ENCODE measurements at regions not wholly inside any gene's neighbourhood (a gene's known extent, or its start where the extent isn't known, plus 50 kb on each side); places are given as distances from the start of the nearest gene placed in this dataset.
"Not testable (repeated sequence)": the region's sequence is repeated elsewhere in the genome, so short reads cannot be mapped to it uniquely, and the experiment has no call there.

DNA sequence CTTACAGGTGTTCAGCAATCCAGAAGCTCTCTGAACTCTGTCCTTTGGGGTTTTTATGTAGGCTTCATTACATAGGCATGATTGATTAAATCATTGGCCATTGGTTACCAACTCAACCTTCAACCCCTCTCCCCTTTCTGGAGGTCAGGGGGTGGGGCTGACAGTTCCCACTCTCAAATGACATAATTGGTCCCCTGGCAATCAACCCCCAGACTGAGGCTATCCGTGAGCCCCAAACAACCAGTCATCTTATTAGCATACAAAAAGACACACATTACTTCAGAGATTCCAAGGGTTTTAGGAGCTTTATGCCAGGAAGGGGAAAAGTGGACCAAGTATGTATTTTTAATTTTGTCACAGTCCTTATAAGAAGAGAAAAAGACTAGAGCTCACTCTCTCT is 92.1 kb downstream of the ZNF467 start:
- FAIRE-seq: no peak

- no peak for FAIRE-seq
Observed at GRCh38 chr7:149680331-149681025, 92.9 kb downstream of the ZNF467 start.

GRCh38 chr7:149674728-149675385 is 98.5 kb downstream of the ZNF467 start:
- not testable (repeated sequence) for FAIRE-seq

DNA sequence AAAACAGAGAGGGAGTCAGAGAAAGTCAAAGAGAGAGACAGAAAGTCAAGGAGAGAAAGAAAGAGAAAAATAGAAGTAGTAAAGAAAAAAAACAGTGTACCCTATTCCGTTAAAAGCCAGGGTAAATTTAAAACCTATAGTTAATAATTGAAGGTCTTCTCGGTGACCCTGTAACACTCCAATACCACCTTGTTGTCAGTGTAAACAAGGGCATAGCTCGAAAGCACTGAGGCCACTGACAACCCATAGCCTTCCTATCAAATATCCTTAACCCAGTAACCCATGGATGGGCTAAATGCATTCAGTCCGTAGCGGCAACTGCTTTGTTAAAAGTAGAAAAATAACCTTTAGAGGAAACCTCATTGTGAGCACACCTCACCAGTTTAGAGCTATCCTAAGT is 100.4 kb downstream of the ZNF467 start:
- FAIRE-seq: no peak

DNA sequence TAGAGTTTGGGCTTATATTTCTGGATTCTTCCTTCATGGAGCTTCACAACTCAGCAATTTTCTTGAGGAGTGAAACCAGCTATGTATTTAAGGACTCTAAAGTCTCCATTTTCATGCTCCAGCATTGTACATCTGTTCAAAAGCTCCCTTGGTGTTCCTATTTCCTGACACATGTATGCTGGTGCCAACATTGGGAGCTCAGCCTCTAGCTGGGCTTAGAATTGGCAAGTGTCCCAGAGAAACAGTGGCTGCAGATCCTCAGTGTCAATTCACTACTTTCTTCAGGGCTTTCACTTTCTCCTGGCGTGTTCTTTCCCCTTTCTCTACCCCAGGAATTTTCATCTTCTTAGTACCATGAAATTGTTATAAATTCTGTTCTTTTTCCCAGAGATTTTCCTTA is 103.1 kb downstream of the ZNF467 start:
- FAIRE-seq: no peak

DNA sequence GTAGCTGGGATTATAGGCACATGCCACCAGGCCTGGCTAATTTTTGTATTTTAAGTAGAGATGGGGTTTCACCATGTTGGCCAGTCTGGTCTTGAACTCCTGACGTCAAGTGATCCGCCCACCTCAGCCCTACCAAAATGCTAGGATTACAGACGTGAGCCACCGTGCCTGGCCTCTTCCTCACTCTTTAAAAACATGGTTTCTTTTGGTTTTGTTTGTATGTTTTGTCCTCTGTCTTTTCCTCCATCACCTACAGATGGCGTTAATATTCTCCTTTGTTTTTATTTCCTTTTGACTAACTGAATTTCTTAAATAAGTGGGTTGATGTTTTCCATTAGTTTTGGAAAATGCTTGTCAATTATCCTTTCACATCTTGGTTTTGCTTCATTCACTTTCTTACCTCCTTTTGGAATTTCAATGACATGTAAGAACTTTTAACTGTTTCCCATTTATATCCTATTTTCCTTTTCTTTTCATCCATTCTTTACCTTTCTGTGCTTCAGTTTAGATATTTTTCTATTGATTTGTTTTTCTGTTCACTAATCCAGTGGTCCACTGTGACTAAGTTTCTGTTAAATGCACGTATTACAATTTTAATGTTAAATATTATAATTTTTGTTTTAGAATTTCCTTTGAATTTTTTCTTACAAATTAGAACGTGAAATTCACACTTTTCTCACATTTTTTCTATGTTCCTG is 104.1 kb downstream of the ZNF467 start:
- peak; percentile 96 for FAIRE-seq

DNA sequence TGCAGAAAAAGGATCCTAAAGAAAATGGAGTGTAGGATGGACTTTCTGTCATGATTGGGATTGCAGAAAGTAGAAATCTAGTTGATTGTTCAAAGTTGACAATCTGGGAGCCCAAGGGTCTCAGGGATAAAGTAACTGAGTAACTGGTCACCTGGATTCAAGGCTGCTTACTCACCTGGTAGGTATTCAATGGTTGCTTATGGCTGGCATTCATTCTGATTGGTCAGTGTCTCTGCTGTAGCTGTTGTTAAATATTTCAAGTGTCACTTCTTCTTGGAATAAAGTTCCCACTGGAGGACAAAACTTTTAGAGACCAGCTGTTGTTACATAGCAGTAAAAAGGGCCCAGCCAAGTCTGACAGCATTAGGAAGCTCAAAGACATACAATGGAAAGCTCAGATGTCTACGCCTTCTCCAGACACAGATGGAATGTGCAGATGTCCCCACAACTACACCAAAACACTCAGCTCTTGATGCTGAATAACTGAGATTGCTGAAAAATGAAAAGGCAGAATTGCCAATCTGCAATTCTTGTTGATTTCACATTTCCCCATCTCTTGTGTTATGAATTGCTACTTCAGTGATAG is 106.9 kb downstream of the ZNF467 start:
- FAIRE-seq: no peak

DNA sequence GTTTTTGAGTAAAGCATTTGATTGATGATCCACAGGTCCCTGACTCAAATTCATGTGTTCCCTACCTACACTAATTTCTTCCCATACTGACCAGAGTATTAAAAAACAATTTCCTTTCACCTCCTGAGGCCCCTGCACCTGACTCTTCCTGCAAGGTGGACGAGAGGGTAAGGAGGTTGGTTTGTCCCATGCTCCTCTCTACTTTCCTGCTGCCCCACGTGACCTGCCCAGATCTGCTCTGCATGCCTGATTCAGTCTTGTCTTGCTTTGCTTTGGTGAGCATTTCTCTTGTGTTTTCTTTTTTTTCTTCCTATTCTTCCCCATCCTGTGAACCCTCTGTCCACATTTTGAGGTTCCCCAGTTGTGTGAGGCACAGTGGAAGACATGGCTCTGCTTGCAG is 107.8 kb downstream of the ZNF467 start:
- FAIRE-seq: not testable (repeated sequence)

DNA sequence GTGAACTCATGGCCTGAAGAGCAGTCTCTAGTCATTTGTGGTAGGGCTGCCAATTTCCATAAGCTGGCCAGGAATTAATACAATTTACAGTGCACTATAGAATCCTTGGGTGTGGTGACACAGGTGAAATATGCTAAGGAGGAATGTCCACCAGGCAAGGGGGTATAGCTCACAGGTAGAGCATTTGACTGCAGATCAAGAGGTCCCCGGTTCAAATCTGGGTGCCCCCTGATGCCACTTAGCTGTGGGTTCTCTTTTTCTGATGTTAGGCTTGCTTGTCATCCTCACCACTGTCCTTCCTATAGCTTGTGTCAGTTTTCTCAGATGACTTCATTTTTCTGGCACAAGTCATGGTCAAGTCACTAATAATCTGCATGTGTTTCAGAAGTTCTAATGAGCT is 108.7 kb downstream of the ZNF467 start:
- FAIRE-seq: no peak

DNA sequence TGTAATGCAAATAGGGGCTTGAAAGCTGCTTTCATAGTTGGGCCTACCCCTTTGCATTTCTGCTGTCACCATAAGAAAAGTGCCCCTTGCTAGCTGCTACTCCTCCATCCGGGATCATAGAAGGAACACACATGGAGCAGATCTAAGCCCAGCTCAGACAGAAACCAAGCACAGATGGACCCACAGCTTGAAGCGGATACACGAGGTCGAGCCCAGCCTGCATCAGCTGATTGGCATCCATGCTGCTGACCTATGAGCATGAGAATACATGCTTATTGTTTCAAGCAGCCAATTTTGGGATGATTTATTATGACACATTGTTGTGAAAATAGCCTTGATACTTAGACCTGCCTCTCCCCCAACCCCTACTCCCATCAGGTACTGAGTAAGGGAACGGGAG is 109.2 kb downstream of the ZNF467 start:
- no peak for FAIRE-seq

GRCh38 chr7:149662591-149663095 is 110.7 kb downstream of the ZNF467 start:
- FAIRE-seq: peak; percentile 93

DNA sequence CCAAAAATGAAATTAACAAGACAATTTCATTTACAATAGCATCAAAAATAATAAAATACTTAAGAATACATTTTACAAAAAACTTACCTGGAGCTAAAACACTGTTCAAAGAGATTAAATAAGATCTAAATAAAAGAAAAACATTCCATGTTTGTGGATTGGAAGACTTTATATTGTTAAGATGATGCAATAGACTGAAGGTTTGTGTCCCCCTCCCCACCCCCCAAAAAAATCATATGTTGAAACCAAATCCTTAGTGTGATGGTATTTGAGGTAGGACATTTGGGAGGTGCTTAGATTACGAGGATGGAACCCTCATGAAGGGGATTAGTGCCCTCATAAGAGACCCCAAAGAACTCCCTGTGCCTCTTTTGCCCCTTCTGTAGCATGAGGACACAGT is 117.6 kb downstream of the ZNF467 start:
- no peak for FAIRE-seq

DNA sequence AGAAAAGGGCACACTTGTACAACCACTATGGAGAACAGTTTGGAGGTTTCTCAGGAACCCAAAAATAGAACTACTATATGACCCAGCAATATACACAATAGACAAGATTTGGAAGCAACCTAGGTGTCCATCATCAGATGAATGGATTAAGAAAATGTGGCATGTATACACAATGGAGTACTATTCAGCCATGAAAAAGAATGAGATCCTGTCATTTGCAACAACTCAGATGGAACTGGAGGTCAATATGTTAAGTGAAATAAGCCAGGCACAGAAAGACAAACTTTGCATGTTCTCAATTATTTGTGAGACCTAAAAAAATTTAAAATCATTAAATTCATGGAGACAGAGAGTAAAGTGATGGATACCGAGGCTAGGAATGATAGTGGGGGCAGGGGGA is 118.8 kb downstream of the ZNF467 start:
- FAIRE-seq: no peak

DNA sequence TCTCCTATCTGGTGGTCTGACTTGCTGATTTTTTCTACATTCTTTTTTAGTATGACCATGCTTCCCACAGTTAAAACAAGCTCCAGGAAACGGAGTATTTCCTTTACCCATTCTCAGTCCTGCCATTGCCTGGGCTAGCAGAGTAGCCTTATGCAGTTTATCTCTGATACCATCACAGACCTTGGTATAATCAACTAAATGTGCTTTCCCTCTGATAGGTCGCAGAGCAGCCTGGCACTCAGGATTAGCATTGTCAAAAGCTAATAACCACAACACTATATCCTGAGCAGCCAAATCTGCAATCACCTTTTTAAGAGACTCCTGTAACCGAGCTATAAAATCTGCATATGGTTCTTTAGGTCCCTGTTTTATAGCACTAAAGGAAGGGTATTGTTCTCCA is 123.2 kb downstream of the ZNF467 start:
- FAIRE-seq: not testable (repeated sequence)

GRCh38 chr7:149644754-149645153 is 128.6 kb downstream of the ZNF467 start:
- no peak for FAIRE-seq

- FAIRE-seq: no peak
Observed at GRCh38 chr7:149642589-149642988, 130.8 kb downstream of the ZNF467 start.

GRCh38 chr7:149638566-149639320 is 134.6 kb downstream of the ZNF467 start:
- FAIRE-seq: no peak

DNA sequence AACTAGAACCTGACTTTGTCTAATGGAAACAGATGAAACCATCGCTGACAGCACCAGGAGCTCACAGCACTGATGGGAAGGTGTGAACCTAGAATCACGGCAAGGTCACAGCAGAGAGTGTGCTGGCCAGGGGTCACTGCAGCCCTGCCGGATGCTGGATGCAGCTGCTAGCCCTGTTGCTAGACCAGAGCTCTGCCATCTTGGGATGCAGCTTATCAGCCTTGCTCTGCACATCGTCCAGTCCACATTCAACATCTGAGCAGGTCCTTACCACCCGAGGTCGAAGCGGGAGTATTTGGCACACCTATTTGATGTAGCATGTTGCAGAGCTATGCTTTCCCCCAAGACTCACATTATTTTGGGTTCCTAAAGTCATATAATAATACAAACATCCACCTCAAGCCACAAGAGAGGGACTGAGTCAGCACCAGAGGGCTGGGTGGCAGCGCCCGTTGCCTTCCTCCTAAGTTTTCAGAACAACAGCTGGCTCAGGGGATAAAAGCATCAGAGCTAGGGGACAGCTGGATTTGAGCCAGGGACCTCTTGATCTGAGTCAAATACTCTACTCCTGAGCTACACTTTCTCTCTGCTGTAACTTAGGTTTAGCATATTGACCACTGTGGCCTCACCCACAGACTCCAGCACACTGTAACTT is 135.3 kb downstream of the ZNF467 start:
- FAIRE-seq: no peak

GRCh38 chr7:149635561-149636329 is 137.6 kb downstream of the ZNF467 start:
- no peak for FAIRE-seq

GRCh38 chr7:149633976-149634945 is 136.7 kb upstream of the ZNF746 start:
- no peak for FAIRE-seq
